OCI-LY7 (cell line): ENCODE measurements at regions not wholly inside any gene's neighbourhood (a gene's known extent, or its start where the extent isn't known, plus 50 kb on each side); places are given as distances from the start of the nearest gene placed in this dataset.

Source experiments
- BruUV-seq: library from RNA; stranded (reverse); fragments of 400-500 nt; replicated peaks from 2 replicates; lab custom pipeline; 2021; lab: Mats Ljungman, UMichigan
- CTCF ChIA-PET: fragments of 300-600 bp; sonication (Branson Sonifier 250); formaldehyde crosslinking; loops from one replicate; lab custom pipeline; 2022; ENCODE audit warnings: antibody characterized with exemption; ENCODE audit not compliant: unreplicated experiment; lab: Charles Lee
- POLR2A ChIA-PET: fragments of 300-600 bp; sonication (Branson Sonifier 250); formaldehyde crosslinking; loops from one replicate; lab custom pipeline; 2022; ENCODE audit warnings: antibody characterized with exemption; lab: Charles Lee
- DNase-seq: peaks from one replicate; pipeline ENCODE4 v3.0.0-alpha.2; 2015; ENCODE audit warnings: low spot score
- H2AFZ ChIP-seq: fragments of 200-600 bp; sonication (generic), shearing (Covaris generic); 2 replicates; pipeline ENCODE4 v1.6.1; 2014; ENCODE audit warnings: mild to moderate bottlenecking, antibody characterized with exemption, low read length, moderate library complexity
- H3K27ac ChIP-seq: fragments of 200-600 bp; sonication (generic); 2 replicates; pipeline ENCODE4 v1.5.1; 2014; ENCODE audit warnings: mixed run types, low read depth, mild to moderate bottlenecking, moderate library complexity, low read length, inconsistent platforms; ENCODE audit not compliant: poor library complexity, severe bottlenecking
- H3K36me3 ChIP-seq: fragments of 200-600 bp; sonication (generic); 2 replicates; pipeline ENCODE4 v1.6.1; 2014; ENCODE audit warnings: mild to moderate bottlenecking, antibody characterized with exemption, low read length, moderate library complexity, mixed read lengths; ENCODE audit not compliant: insufficient read depth
- H3K4me1 ChIP-seq: fragments of 200-600 bp; sonication (generic); 2 replicates; pipeline ENCODE4 v1.5.1; 2014; ENCODE audit warnings: mild to moderate bottlenecking, low read length; ENCODE audit not compliant: insufficient read depth, poor library complexity, severe bottlenecking
- H3K4me2 ChIP-seq: fragments of 200-600 bp; sonication (generic); 2 replicates; pipeline ENCODE4 v1.6.1; 2014; ENCODE audit warnings: mild to moderate bottlenecking, low read length
- H3K4me3 ChIP-seq: fragments of 200-600 bp; sonication (generic); 2 replicates; pipeline ENCODE4 v1.5.1; 2014; ENCODE audit warnings: mild to moderate bottlenecking, low read depth, low read length; ENCODE audit not compliant: poor library complexity, severe bottlenecking
- H3K79me2 ChIP-seq: fragments of 200-600 bp; sonication (generic); 2 replicates; pipeline ENCODE4 v1.6.1; 2016; ENCODE audit warnings: low read depth, mild to moderate bottlenecking, low read length, moderate library complexity, mixed read lengths; ENCODE audit not compliant: insufficient read depth
- H3K9me2 ChIP-seq: fragments of 200-600 bp; sonication (generic); 2 replicates; pipeline ENCODE4 v1.6.1; 2016; ENCODE audit warnings: mild to moderate bottlenecking, low read length, mixed read lengths; ENCODE audit not compliant: insufficient read depth
- H3K9me3 ChIP-seq: fragments of 200-600 bp; sonication (generic); 2 replicates; pipeline ENCODE4 v1.6.1; 2014; ENCODE audit warnings: mild to moderate bottlenecking, mixed run types, low read length, mixed read lengths
- H4K20me1 ChIP-seq: fragments of 200-600 bp; sonication (generic); 2 replicates; pipeline ENCODE4 v1.6.1; 2014; ENCODE audit warnings: mild to moderate bottlenecking, antibody characterized with exemption, low read length, moderate library complexity, mixed read lengths; ENCODE audit not compliant: insufficient read depth
- CTCF ChIP-seq: fragments of 200-600 bp; sonication (generic); conservative IDR thresholded peaks from 2 replicates; pipeline ENCODE4 v1.5.1; 2014; ENCODE audit warnings: mild to moderate bottlenecking, antibody characterized with exemption, low read length, moderate library complexity, mixed read lengths
- EZH2phosphoT487 ChIP-seq: fragments of 200-600 bp; sonication (generic); IDR thresholded peaks from 2 replicates; pipeline ENCODE4 v1.6.1; 2018; ENCODE audit warnings: low read depth, borderline replicate concordance, mild to moderate bottlenecking, mixed run types, antibody characterized with exemption, low read length, moderate library complexity, mixed read lengths
- intact Hi-C: fragments of 100-400 bp; cut with micrococcal nuclease; formaldehyde crosslinking; loops from one replicate; pipeline ENCODE4 v1.10.0; 2022; ENCODE audit not compliant: unreplicated experiment

- ChIA-PET CTCF (no interaction called here), POLR2A (interaction anchor here (0.6 kb wide), 1 partner anchor 1021 kb away, joined by 4 read pairs; no protein-coding TSS in a partner anchor)
- no peaks in the 10 kb centered on the region for H3K79me2 ChIP-seq
- H3K4me3 ChIP-seq = no peak overlapping the region
- no peaks in the 10 kb centered on the region for H3K4me1 ChIP-seq
- TF ChIP-seq CTCF (no peak), EZH2phosphoT487 (no peak)
- no peaks in the 10 kb centered on the region for H3K9me3 ChIP-seq
- intact Hi-C loops = no loop called here
- H2AFZ ChIP-seq = no peak overlapping the region
- no peak overlapping the region for H3K4me2 ChIP-seq
- no TSS peak for BruUV-seq
- no peak overlapping the region for H3K27ac ChIP-seq
- H4K20me1 ChIP-seq = no peaks in the 10 kb centered on the region
- no peaks in the 10 kb centered on the region for H3K36me3 ChIP-seq
- no peak for DNase-seq
- H3K9me2 ChIP-seq = no peaks in the 10 kb centered on the region
Observed at GRCh38 chr4:187414716-187415115, 580.9 kb upstream of the ZFP42 start.

- Histone ChIP-seq H3K4me1 (no peaks in the 10 kb centered on the region), H3K9me3 (no peaks in the 10 kb centered on the region), H4K20me1 (no peaks in the 10 kb centered on the region), H2AFZ (no peak overlapping the region), H3K4me2 (no peak overlapping the region), H3K79me2 (no peaks in the 10 kb centered on the region), H3K36me3 (no peaks in the 10 kb centered on the region), H3K4me3 (no peak overlapping the region), H3K9me2 (no peaks in the 10 kb centered on the region), H3K27ac (no peak overlapping the region)
- TF ChIP-seq CTCF (no peak), EZH2phosphoT487 (no peak)
- no peak for DNase-seq
- ChIA-PET POLR2A (no interaction called here), CTCF (no interaction called here)
- intact Hi-C loops = no loop called here
- BruUV-seq = no TSS peak
Observed at GRCh38 chr4:187415231-187415630, 580.3 kb upstream of the ZFP42 start.

GRCh38 chr4:187416216-187416615 lies 579.4 kb upstream of the ZFP42 start:
- Histone ChIP-seq H3K27ac (no peak overlapping the region), H2AFZ (no peak overlapping the region), H3K4me3 (no peak overlapping the region), H3K4me1 (no peaks in the 10 kb centered on the region), H3K4me2 (no peak overlapping the region), H3K79me2 (no peaks in the 10 kb centered on the region), H3K9me2 (no peaks in the 10 kb centered on the region), H3K9me3 (no peaks in the 10 kb centered on the region), H4K20me1 (no peaks in the 10 kb centered on the region), H3K36me3 (no peaks in the 10 kb centered on the region)
- intact Hi-C loops = no loop called here
- ChIA-PET POLR2A (no interaction called here), CTCF (no interaction called here)
- DNase-seq = no peak
- no TSS peak for BruUV-seq
- TF ChIP-seq EZH2phosphoT487 = no peak
- TF ChIP-seq CTCF = no peak
